ENCODE measurements at regions not wholly inside any gene's neighbourhood (a gene's known extent, or its start where the extent isn't known, plus 50 kb on each side); places are given as distances from the start of the nearest gene placed in this dataset.

DNA sequence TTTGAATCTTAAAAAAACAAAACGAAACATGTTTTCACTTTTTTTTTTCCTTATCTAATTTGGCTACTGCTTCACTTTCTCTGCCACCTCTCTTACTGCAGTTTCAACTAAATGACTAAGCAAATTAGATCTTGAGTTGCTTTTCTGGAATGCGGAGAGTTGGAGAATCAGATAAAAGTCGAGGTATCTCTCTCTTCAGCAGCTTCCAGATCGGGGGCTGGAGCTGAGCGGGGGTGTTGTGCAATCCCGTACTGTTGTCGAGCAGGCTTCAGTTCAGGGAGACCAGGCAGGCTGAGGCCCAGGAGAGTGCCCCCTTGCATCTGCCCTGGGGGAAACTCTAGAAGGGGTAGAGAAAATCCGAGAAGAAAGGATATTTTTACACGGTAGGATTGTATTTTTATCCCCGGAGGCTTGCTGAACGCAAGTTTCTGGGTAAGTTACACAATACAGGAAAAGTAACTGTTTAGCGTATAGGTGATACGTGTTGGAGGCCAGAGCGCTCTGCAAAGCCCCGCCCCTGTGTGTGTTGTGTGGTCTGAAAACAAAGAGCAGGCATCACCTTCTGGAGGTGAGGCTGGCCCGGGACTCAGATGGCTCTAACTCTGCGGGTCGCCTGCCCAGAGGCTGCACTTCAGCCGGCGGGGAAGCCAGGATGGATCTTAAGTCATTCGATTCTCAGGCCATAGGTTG lies 116.6 kb downstream of the KLF6 start:
- Histone ChIP-seq H4K20me1 (replicated peaks; ENCODE audit: control insufficient read depth, extremely low read depth, insufficient read depth, low read length) (no peaks in the 10 kb centered on the region), H3K27me3 (ENCODE audit: control insufficient read depth in 2 of 2, insufficient read depth in 2 of 2, low read length in 2 of 2) (no peaks in the 10 kb centered on the region), H2AFZ (ENCODE audit: low read depth, low read length) (no peak overlapping the region), H3K9ac (replicated peaks; ENCODE audit: extremely low read depth, insufficient read depth, low read length) (no peak overlapping the region), H3K4me2 (ENCODE audit: insufficient read depth, low read length) (no peak overlapping the region), H3K36me3 (ENCODE audit: control insufficient read depth in 2 of 2, extremely low read depth in 1 of 2, insufficient read depth in 2 of 2, low read length in 2 of 2) (no peaks in the 10 kb centered on the region), H3K9me1 (replicated peaks; ENCODE audit: control insufficient read depth, extremely low read depth, insufficient read depth, low read length) (no peaks in the 10 kb centered on the region), H3K4me1 (ENCODE audit: control insufficient read depth, extremely low read depth, insufficient read depth, low read length) (no peaks in the 10 kb centered on the region), H3K9me3 (replicated peaks; ENCODE audit: control insufficient read depth, insufficient read depth, low read length) (no peaks in the 10 kb centered on the region), H3K79me2 (ENCODE audit: control insufficient read depth, insufficient read depth, low read length) (no peaks in the 10 kb centered on the region), H3K27ac (ENCODE audit: insufficient read depth, low read depth, low read length) (no peak overlapping the region), H3K4me3 (replicated peaks in 1 of 3; ENCODE audit: insufficient read depth in 1 of 3, low read depth in 1 of 3, low read length in 3 of 3) (no peak overlapping the region)
- DNase-seq (ENCODE audit: low read depth, low spot score) (no peak), FAIRE-seq (no peak)
- POLR2A ChIA-PET = no interaction called here
- dilution Hi-C loops (cut with MboI; ENCODE audit: extremely low pct_ligation_motif_present, low sequenced_read_pairs) = no loop called here
- CTCF ChIA-PET = no interaction called here
- intact Hi-C loops (cut with micrococcal nuclease) = no loop called here
- TF ChIP-seq, protein P1, sequence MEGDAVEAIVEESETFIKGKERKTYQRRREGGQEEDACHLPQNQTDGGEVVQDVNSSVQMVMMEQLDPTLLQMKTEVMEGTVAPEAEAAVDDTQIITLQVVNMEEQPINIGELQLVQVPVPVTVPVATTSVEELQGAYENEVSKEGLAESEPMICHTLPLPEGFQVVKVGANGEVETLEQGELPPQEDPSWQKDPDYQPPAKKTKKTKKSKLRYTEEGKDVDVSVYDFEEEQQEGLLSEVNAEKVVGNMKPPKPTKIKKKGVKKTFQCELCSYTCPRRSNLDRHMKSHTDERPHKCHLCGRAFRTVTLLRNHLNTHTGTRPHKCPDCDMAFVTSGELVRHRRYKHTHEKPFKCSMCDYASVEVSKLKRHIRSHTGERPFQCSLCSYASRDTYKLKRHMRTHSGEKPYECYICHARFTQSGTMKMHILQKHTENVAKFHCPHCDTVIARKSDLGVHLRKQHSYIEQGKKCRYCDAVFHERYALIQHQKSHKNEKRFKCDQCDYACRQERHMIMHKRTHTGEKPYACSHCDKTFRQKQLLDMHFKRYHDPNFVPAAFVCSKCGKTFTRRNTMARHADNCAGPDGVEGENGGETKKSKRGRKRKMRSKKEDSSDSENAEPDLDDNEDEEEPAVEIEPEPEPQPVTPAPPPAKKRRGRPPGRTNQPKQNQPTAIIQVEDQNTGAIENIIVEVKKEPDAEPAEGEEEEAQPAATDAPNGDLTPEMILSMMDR (IDR thresholded peaks at IDR 0.05; ENCODE audit: extremely low read depth in 1 of 2, insufficient read depth in 1 of 2, low read depth in 1 of 2, low read length in 2 of 2) = no peak
- TF ChIP-seq JUN (IDR thresholded peaks at IDR 0.05; ENCODE audit: borderline replicate concordance, insufficient read depth, insufficient read length, low read depth) (no peak), POLR2A (IDR thresholded peaks at IDR 0.05; ENCODE audit: low read depth, low read length) (no peak), FOS (IDR thresholded peaks at IDR 0.05; ENCODE audit: borderline replicate concordance, insufficient read depth, low read length) (no peak), GATA2 (IDR thresholded peaks at IDR 0.05; ENCODE audit: insufficient read depth, insufficient read length, low read depth, low read length) (no peak), EZH2 (IDR thresholded peaks at IDR 0.05; ENCODE audit: borderline replicate concordance, low read depth, low read length, severe bottlenecking) (no peak)
- BruUV-seq (replicated peaks) = no TSS peak
